ENCODE measurements at regions not wholly inside any gene's neighbourhood (a gene's known extent, or its start where the extent isn't known, plus 50 kb on each side); places are given as distances from the start of the nearest gene placed in this dataset.

- TF ChIP-seq SNAI2 (CRISPR knock-in tag; IDR thresholded peaks at IDR 0.05) (no peak), ISL1 (CRISPR knock-in tag; IDR thresholded peaks at IDR 0.05) (no peak), ESRRG (CRISPR knock-in tag; IDR thresholded peaks at IDR 0.05) (no peak), ARNTL (CRISPR knock-in tag; IDR thresholded peaks at IDR 0.05; ENCODE audit: borderline replicate concordance, low read depth) (no peak), ZFP30 (CRISPR knock-in tag; IDR thresholded peaks at IDR 0.05) (no peak), TOX (CRISPR knock-in tag; IDR thresholded peaks at IDR 0.05; ENCODE audit: borderline replicate concordance) (no peak), BACH2 (CRISPR knock-in tag; IDR thresholded peaks at IDR 0.05; ENCODE audit: borderline replicate concordance) (no peak), ZC3H10 (CRISPR knock-in tag; IDR thresholded peaks at IDR 0.05) (no peak)
- ATAC-seq, result no peak
These were observed 203.2 kb downstream of the TUBA3C start for GRCh38 chr13:18978447-18978846.

GRCh38 chr13:18977857-18978256 lies 203.8 kb downstream of the TUBA3C start:
- TF ChIP-seq ZC3H10 (CRISPR knock-in tag; IDR thresholded peaks at IDR 0.05) (no peak), TOX (CRISPR knock-in tag; IDR thresholded peaks at IDR 0.05; ENCODE audit: borderline replicate concordance) (no peak), TSHZ2 (CRISPR knock-in tag; IDR thresholded peaks at IDR 0.05) (no peak), PATZ1 (CRISPR knock-in tag; IDR thresholded peaks at IDR 0.05; ENCODE audit: borderline replicate concordance) (no peak), CSRNP3 (CRISPR knock-in tag; IDR thresholded peaks at IDR 0.05) (no peak), ISL1 (CRISPR knock-in tag; IDR thresholded peaks at IDR 0.05) (no peak), OSR1 (CRISPR knock-in tag; IDR thresholded peaks at IDR 0.05) (no peak), SNAI2 (CRISPR knock-in tag; IDR thresholded peaks at IDR 0.05) (no peak), ZFP30 (CRISPR knock-in tag; IDR thresholded peaks at IDR 0.05) (no peak), RARB (CRISPR knock-in tag; IDR thresholded peaks at IDR 0.05) (no peak), ZNF70 (CRISPR knock-in tag; IDR thresholded peaks at IDR 0.05) (no peak), CSDC2 (CRISPR knock-in tag; IDR thresholded peaks at IDR 0.05) (no peak), PPARA (CRISPR knock-in tag; IDR thresholded peaks at IDR 0.05; ENCODE audit: borderline replicate concordance) (no peak), ARNTL (CRISPR knock-in tag; IDR thresholded peaks at IDR 0.05; ENCODE audit: borderline replicate concordance, low read depth) (no peak), ZNF8 (CRISPR knock-in tag; IDR thresholded peaks at IDR 0.05) (no peak)
- ATAC-seq, result no peak

- no peak for ATAC-seq
- TF ChIP-seq ZNF8 (CRISPR knock-in tag; IDR thresholded peaks at IDR 0.05) (no peak), ESRRG (CRISPR knock-in tag; IDR thresholded peaks at IDR 0.05) (no peak), PPARA (CRISPR knock-in tag; IDR thresholded peaks at IDR 0.05; ENCODE audit: borderline replicate concordance) (no peak), GLIS3 (CRISPR knock-in tag; IDR thresholded peaks at IDR 0.05) (no peak), ZNF565 (CRISPR knock-in tag; conservative IDR thresholded peaks at IDR 0.05; ENCODE audit: low read depth) (no peak), CSRNP3 (CRISPR knock-in tag; IDR thresholded peaks at IDR 0.05) (no peak), BACH2 (CRISPR knock-in tag; IDR thresholded peaks at IDR 0.05; ENCODE audit: borderline replicate concordance) (no peak), ZFP30 (CRISPR knock-in tag; IDR thresholded peaks at IDR 0.05) (no peak), TCF4 (CRISPR knock-in tag; IDR thresholded peaks at IDR 0.05; ENCODE audit: borderline replicate concordance) (no peak)
These were observed 209.9 kb downstream of the TUBA3C start for GRCh38 chr13:18971576-18972219.
